ENCODE measurements at regions not wholly inside any gene's neighbourhood (a gene's known extent, or its start where the extent isn't known, plus 50 kb on each side); places are given as distances from the start of the nearest gene placed in this dataset.
"Not testable (repeated sequence)": the region's sequence is repeated elsewhere in the genome, so short reads cannot be mapped to it uniquely, and the experiment has no call there.

- DNase-seq; H3K4ac ChIP-seq (ENCODE audit: low read depth, low read length); H3K4me2 ChIP-seq (ENCODE audit: low read length); H2BK5ac ChIP-seq (ENCODE audit: low read length); H3K4me3 ChIP-seq (ENCODE audit: low read length); H3K9ac ChIP-seq (ENCODE audit: low read length); H4K8ac ChIP-seq (ENCODE audit: low read depth, low read length); H3K27ac ChIP-seq (ENCODE audit: low read depth, low read length); H3K36me3 ChIP-seq (ENCODE audit: control insufficient read depth, insufficient read depth, low read length); H3K23ac ChIP-seq (ENCODE audit: low read length); H3K27me3 ChIP-seq (ENCODE audit: insufficient read depth, low read length, poor library complexity); H3K79me1 ChIP-seq (ENCODE audit: low read length); H2AK5ac ChIP-seq (ENCODE audit: low read length); H3K56ac ChIP-seq (ENCODE audit: low read length); H4K5ac ChIP-seq (ENCODE audit: low read length); H3K79me2 ChIP-seq (ENCODE audit: control insufficient read depth, insufficient read depth, low read length); H2BK15ac ChIP-seq (replicated peaks; ENCODE audit: low read depth); H3K4me1 ChIP-seq (ENCODE audit: control insufficient read depth, low read depth, low read length); H3K18ac ChIP-seq (ENCODE audit: low read length); H2BK120ac ChIP-seq (ENCODE audit: low read depth, low read length): not testable (repeated sequence)
- whole genome bisulfite sequencing (ENCODE audit: extremely low coverage, insufficient coverage, low lambda C conversion rate): no CpG with 5 or more reads among the region's 19 CpGs
Measured at GRCh38 chr17:11150906-11151511, 90.0 kb upstream of the SHISA6 start.

GRCh38 chr17:11144358-11145233 is 96.4 kb upstream of the SHISA6 start:
- H3K4ac ChIP-seq (ENCODE audit: low read depth, low read length): no peak overlapping the region
- no peak overlapping the region for H3K4me2 ChIP-seq (ENCODE audit: low read length)
- H3K4me1 ChIP-seq (ENCODE audit: control insufficient read depth, low read depth, low read length): no peaks in the 10 kb centered on the region
- no peaks in the 10 kb centered on the region for H3K27me3 ChIP-seq (ENCODE audit: insufficient read depth, low read length, poor library complexity)
- no peak overlapping the region for H3K4me3 ChIP-seq (ENCODE audit: low read length)
- H3K79me2 ChIP-seq (ENCODE audit: control insufficient read depth, insufficient read depth, low read length): no peaks in the 10 kb centered on the region
- no peak overlapping the region for H2BK5ac ChIP-seq (ENCODE audit: low read length)
- DNase-seq: peak; percentile 70
- no peak overlapping the region for H2BK120ac ChIP-seq (ENCODE audit: low read depth, low read length)
- WGBS (ENCODE audit: extremely low coverage, insufficient coverage, low lambda C conversion rate): no CpG with 5 or more reads among the region's 7 CpGs
- no peak overlapping the region for H3K27ac ChIP-seq (ENCODE audit: low read depth, low read length)
- no peak overlapping the region for H3K18ac ChIP-seq (ENCODE audit: low read length)
- no peak overlapping the region for H3K56ac ChIP-seq (ENCODE audit: low read length)
- no peak overlapping the region for H4K8ac ChIP-seq (ENCODE audit: low read depth, low read length)
- no peak overlapping the region for H2AK5ac ChIP-seq (ENCODE audit: low read length)
- H4K5ac ChIP-seq (ENCODE audit: low read length): no peak overlapping the region
- H2BK15ac ChIP-seq (replicated peaks; ENCODE audit: low read depth): no peak overlapping the region
- no peak overlapping the region for H3K9ac ChIP-seq (ENCODE audit: low read length)
- no peaks in the 10 kb centered on the region for H3K79me1 ChIP-seq (ENCODE audit: low read length)
- no peak overlapping the region for H3K23ac ChIP-seq (ENCODE audit: low read length)
- H3K36me3 ChIP-seq (ENCODE audit: control insufficient read depth, insufficient read depth, low read length): no peaks in the 10 kb centered on the region

GRCh38 chr17:11142231-11142630 is 98.8 kb upstream of the SHISA6 start:
- H3K4me3 ChIP-seq (ENCODE audit: low read length): no peak overlapping the region
- H3K23ac ChIP-seq (ENCODE audit: low read length): no peak overlapping the region
- no peak overlapping the region for H2AK5ac ChIP-seq (ENCODE audit: low read length)
- H3K27ac ChIP-seq (ENCODE audit: low read depth, low read length): no peak overlapping the region
- H3K79me1 ChIP-seq (ENCODE audit: low read length): no peaks in the 10 kb centered on the region
- no peak overlapping the region for H3K9ac ChIP-seq (ENCODE audit: low read length)
- no peak overlapping the region for H4K5ac ChIP-seq (ENCODE audit: low read length)
- H3K4me2 ChIP-seq (ENCODE audit: low read length): no peak overlapping the region
- no peaks in the 10 kb centered on the region for H3K79me2 ChIP-seq (ENCODE audit: control insufficient read depth, insufficient read depth, low read length)
- H3K36me3 ChIP-seq (ENCODE audit: control insufficient read depth, insufficient read depth, low read length): no peaks in the 10 kb centered on the region
- no peak overlapping the region for H2BK15ac ChIP-seq (replicated peaks; ENCODE audit: low read depth)
- H3K56ac ChIP-seq (ENCODE audit: low read length): no peak overlapping the region
- no peak overlapping the region for H2BK5ac ChIP-seq (ENCODE audit: low read length)
- no CpG with 5 or more reads among the region's 1 CpG for WGBS (ENCODE audit: extremely low coverage, insufficient coverage, low lambda C conversion rate)
- H3K18ac ChIP-seq (ENCODE audit: low read length): no peak overlapping the region
- no peak overlapping the region for H4K8ac ChIP-seq (ENCODE audit: low read depth, low read length)
- no peak overlapping the region for H3K4ac ChIP-seq (ENCODE audit: low read depth, low read length)
- no peak for DNase-seq
- H3K4me1 ChIP-seq (ENCODE audit: control insufficient read depth, low read depth, low read length): no peaks in the 10 kb centered on the region
- no peak overlapping the region for H2BK120ac ChIP-seq (ENCODE audit: low read depth, low read length)
- H3K27me3 ChIP-seq (ENCODE audit: insufficient read depth, low read length, poor library complexity): no peaks in the 10 kb centered on the region

GRCh38 chr17:11140501-11140900 is 100.5 kb upstream of the SHISA6 start:
- H4K5ac ChIP-seq (ENCODE audit: low read length): no peak overlapping the region
- DNase-seq: no peak
- WGBS (ENCODE audit: extremely low coverage, insufficient coverage, low lambda C conversion rate): no CpG with 5 or more reads among the region's 4 CpGs

GRCh38 chr17:11140043-11140442 is 101.0 kb upstream of the SHISA6 start:
- no peak overlapping the region for H3K4me2 ChIP-seq (ENCODE audit: low read length)

More at GRCh38 chr17:11140501-11140900, 100.5 kb upstream of the SHISA6 start:
- no peaks in the 10 kb centered on the region for H3K79me1 ChIP-seq (ENCODE audit: low read length)
- no peak overlapping the region for H2BK120ac ChIP-seq (ENCODE audit: low read depth, low read length)
- no peak overlapping the region for H3K4me3 ChIP-seq (ENCODE audit: low read length)
- no peak overlapping the region for H3K23ac ChIP-seq (ENCODE audit: low read length)
- H3K27ac ChIP-seq (ENCODE audit: low read depth, low read length): no peak overlapping the region
- H2BK15ac ChIP-seq (replicated peaks; ENCODE audit: low read depth): no peak overlapping the region
- H4K8ac ChIP-seq (ENCODE audit: low read depth, low read length): no peak overlapping the region
- H3K9ac ChIP-seq (ENCODE audit: low read length): no peak overlapping the region
- no peaks in the 10 kb centered on the region for H3K4me1 ChIP-seq (ENCODE audit: control insufficient read depth, low read depth, low read length)
- H3K18ac ChIP-seq (ENCODE audit: low read length): no peak overlapping the region
- no peak overlapping the region for H3K4me2 ChIP-seq (ENCODE audit: low read length)
- no peak overlapping the region for H3K56ac ChIP-seq (ENCODE audit: low read length)
- no peak overlapping the region for H2BK5ac ChIP-seq (ENCODE audit: low read length)
- H3K36me3 ChIP-seq (ENCODE audit: control insufficient read depth, insufficient read depth, low read length): no peaks in the 10 kb centered on the region
- no peaks in the 10 kb centered on the region for H3K79me2 ChIP-seq (ENCODE audit: control insufficient read depth, insufficient read depth, low read length)
- no peaks in the 10 kb centered on the region for H3K27me3 ChIP-seq (ENCODE audit: insufficient read depth, low read length, poor library complexity)
- H2AK5ac ChIP-seq (ENCODE audit: low read length): no peak overlapping the region
- no peak overlapping the region for H3K4ac ChIP-seq (ENCODE audit: low read depth, low read length)

More at GRCh38 chr17:11140043-11140442, 101.0 kb upstream of the SHISA6 start:
- H3K23ac ChIP-seq (ENCODE audit: low read length): no peak overlapping the region
- H4K8ac ChIP-seq (ENCODE audit: low read depth, low read length): no peak overlapping the region
- no peak overlapping the region for H3K9ac ChIP-seq (ENCODE audit: low read length)
- no peak for DNase-seq
- no peaks in the 10 kb centered on the region for H3K36me3 ChIP-seq (ENCODE audit: control insufficient read depth, insufficient read depth, low read length)
- no peak overlapping the region for H2BK15ac ChIP-seq (replicated peaks; ENCODE audit: low read depth)
- no peak overlapping the region for H3K4me3 ChIP-seq (ENCODE audit: low read length)
- no peak overlapping the region for H3K56ac ChIP-seq (ENCODE audit: low read length)
- no CpG with 5 or more reads among the region's 1 CpG for WGBS (ENCODE audit: extremely low coverage, insufficient coverage, low lambda C conversion rate)
- H2BK5ac ChIP-seq (ENCODE audit: low read length): no peak overlapping the region
- H3K27me3 ChIP-seq (ENCODE audit: insufficient read depth, low read length, poor library complexity): no peaks in the 10 kb centered on the region
- H3K27ac ChIP-seq (ENCODE audit: low read depth, low read length): no peak overlapping the region
- H2AK5ac ChIP-seq (ENCODE audit: low read length): no peak overlapping the region
- no peak overlapping the region for H4K5ac ChIP-seq (ENCODE audit: low read length)
- no peaks in the 10 kb centered on the region for H3K79me1 ChIP-seq (ENCODE audit: low read length)
- no peak overlapping the region for H2BK120ac ChIP-seq (ENCODE audit: low read depth, low read length)
- no peak overlapping the region for H3K18ac ChIP-seq (ENCODE audit: low read length)
- H3K4me1 ChIP-seq (ENCODE audit: control insufficient read depth, low read depth, low read length): no peaks in the 10 kb centered on the region
- no peaks in the 10 kb centered on the region for H3K79me2 ChIP-seq (ENCODE audit: control insufficient read depth, insufficient read depth, low read length)
- no peak overlapping the region for H3K4ac ChIP-seq (ENCODE audit: low read depth, low read length)
